GM18498 (cell line): ENCODE measurements at regions not wholly inside any gene's neighbourhood (a gene's known extent, or its start where the extent isn't known, plus 50 kb on each side); places are given as distances from the start of the nearest gene placed in this dataset.

Source experiments
- ATAC-seq: cut with Tn5 transposase; IDR thresholded peaks from one replicate; pipeline ENCODE4 v1.9.1; 2021; ENCODE audit warnings: mild to moderate bottlenecking, moderate library complexity; ENCODE audit not compliant: unreplicated experiment

DNA sequence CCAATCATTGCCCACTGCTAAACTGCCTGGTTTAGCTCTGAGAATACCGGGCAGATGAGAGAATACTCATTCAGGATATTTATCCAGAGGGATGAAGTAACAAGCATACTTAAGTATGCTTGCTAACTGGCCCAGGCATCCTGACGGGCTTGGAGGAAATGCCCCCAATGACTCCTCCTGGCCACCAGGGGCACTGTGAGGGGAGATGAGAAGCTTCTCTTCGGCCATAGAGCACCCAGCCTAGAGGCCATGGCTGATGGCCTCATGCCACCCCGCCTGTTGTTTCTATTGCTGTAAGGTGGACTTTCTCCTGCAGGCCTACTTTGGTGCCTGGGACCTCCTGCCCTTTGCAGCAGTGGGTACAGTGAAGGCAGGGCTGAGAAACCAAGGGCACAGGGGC is 134.5 kb upstream of the FSTL4 start:
- ATAC-seq = no peak

DNA sequence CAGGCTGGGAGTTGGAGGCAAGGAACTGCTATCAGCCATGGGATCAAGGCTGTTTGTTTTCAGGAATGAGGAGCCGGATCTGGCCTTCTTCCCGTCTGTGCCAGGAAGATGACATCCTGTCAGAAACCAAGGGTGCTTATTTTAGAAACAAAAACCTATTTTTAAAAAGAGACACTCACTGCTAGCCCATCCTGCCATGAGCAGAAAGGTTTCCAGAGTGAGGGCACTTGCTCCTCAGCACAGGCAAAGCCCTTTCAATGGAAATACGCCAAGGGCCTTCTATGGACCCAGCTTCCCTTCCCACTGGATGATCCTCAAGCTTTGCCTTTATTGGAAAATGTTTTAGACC is 132.6 kb upstream of the FSTL4 start:
- ATAC-seq = no peak

DNA sequence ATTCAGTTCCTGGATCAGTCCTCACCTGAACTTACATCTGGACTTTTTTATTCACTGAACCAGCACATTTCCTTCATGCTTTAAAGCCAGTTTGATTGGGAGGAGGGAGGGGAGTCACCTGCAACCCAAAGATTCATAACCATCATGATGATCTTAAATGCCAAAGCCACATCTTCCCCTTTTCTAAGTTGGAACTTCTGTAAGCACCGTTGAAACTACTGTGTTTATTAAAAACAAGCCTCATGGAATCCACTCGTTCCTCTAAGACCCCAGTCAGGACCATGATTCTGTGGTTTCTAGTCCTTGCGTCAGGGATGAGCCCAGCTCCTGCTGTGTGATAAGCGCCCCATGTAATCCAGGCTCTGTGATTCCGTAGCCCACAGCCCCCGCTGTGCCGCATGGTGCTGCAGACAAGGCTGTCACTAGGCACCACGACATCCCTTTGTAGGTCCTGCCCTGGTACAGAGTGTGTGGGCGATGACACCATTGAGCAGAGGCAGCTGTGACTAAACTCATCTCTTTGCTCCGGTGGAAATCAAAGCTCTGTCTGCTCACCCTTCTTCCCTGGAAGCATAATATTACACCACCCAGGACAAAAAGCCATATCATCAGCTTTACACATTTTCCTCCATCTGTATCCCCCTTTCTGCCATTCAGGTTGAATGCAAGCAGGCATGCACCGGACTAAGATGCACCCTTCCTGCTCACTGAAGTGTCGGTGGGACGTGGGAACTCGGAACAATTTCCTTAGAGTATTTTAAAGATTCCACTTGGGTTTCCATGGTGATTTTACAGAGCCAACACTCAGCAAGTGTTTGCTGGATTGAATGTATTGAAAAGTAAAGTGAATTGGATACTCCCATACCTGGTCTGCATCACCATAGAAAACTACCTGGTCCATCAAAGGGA is 132.0 kb upstream of the FSTL4 start:
- no peak for ATAC-seq

DNA sequence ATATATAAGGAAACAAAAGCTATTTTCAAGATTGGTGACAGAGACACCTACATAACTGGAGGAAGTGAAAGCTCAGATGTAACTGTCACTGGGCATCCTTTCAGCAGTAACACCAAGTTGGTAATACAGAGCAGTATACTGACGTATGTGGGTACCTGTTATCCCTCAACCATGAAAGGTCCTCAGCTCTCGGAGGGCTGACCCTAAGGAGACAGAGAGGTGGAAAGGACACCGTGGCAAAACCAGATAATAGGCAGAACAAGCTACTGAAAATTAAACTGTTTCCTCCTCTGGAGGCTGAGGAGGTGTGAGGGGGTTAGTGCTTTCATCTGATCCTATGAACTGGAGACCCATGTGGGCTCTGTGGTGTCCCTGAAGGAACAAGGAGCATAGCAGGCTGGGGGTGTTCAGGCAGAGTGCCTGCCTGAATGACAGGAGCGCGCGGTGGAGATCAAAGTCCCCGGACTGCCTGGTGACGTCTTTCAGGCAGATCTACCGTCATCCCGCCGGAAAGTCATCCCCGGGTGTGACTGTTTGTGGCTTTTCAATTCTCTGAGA is 130.2 kb upstream of the FSTL4 start:
- no peak for ATAC-seq

DNA sequence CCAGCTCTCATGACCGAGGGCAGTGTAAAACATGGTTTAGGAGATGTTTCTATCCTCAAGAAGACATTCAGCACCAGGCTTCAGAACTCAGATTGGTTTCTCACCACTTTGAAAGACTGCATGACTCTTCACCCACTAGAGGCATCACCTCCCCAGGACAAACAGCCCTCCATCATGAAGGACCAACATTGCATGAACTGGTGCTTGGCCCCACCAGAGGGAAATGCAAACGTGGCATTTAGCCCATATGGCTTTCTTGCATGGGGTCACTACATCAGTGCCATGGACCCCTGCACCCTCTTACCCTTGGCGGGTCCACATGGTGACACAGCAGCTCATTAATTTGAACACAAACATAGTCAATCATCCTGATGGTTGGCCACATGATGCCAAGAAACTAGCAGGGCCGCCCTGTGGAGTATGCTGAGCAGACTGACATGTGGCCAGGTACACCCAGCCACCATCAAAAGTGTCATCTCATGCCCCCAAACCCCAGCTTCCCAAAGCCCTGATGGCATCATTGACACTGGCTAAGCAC is 129.5 kb upstream of the FSTL4 start:
- no peak for ATAC-seq

DNA sequence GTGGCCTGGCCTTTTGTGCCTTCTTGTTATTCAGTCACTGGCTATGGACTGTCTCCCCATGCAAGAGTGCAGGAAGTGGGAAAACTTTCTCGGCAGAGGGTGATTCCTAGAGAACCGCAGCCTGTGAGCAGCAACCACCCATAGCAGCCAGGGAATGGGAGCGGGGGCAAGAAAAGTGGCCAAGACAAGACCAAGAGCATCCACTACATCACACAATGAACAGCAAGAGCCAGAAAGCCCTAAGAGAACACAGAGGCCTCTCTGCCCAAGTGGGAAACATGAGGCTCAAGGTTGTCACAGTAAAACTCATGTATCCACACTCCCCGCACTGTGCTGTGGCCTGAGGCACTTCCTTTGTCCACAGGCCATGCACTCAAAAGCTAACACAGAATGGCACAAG is 129.1 kb upstream of the FSTL4 start:
- no peak for ATAC-seq

DNA sequence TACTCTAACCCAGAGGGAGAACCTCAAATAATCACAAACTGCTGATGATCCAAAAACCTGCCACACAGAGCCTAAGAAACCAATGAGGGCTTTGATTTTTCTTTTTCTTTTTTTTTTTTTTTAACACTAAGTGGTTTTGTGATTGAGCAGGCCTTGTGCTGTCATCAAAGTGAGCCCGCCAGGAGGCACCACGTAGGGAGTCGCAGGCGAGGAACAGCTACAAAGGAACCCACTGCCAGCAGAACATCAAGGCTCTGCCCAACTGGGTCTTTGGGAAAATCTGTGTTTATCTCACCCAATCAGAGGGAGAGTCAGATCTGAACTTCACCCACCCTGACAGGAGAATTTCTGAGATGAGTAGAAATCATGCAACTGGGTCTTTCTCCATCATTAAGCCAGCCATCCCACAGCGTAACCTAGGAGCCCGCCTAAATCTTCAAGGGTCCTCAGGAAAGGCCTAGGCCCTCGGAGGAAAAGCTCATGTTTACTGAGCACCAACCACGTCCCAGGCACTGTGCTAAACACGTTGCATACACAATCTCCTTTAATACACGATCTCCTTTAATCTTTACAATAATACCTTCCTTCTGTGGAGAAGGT is 126.9 kb upstream of the FSTL4 start:
- ATAC-seq = no peak

DNA sequence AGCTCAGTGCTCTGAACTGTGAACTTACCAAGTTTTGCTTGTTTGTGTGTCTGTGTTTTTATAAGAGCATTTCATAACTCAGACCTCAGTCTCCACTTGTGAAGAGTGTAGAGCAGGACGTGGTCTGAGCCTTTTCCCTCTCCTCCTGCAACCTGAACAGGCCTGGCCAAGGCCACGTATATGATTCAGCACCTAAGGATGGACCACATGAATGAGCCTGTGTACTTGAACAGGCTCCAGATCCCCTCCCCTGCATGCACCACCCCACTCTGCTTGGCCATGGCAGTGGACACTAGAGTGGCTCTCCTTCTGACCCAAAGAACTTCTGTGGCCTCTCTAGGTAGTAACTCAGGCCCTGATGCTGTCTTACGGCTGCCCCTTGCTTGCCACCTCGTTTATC is 125.9 kb upstream of the FSTL4 start:
- no peak for ATAC-seq

DNA sequence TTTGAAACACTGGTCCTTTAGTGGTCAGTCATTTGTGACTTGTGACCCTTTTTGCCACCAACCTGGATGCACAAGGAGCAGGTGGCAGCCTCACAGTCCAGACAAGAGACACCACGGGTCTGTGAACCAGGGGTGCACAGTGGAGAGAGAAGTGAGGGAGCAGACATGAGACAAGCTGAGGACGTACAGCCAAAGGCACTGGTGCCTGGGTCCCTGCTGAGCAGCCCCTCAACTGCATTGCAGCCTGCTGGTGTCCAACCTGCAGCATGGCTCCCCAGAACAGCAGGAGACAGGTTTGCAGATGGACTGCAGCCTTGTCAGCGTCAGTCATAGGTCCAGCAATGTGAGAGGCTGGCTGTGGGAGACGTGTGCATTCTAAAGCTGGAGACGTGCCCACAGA is 124.2 kb upstream of the FSTL4 start:
- no peak for ATAC-seq

DNA sequence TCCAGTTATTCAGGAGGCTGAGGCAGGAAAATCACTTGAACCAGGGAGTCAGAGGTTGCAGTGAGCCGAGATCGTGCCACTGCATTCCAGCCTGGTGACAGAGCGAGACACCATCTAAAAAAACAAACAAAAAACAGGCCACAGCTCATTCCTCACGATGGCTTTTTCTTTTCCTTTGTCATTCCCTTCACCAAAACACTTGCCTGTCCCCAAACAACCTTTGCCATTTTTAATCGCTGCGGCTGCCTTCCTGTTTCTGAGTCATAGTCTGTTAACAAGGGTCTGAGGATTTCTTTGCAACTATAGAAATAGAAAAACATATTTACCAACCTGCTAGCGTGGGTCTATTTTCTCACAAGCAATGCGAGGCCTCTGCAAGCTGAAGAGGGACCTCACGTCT is 123.0 kb upstream of the FSTL4 start:
- ATAC-seq = no peak

DNA sequence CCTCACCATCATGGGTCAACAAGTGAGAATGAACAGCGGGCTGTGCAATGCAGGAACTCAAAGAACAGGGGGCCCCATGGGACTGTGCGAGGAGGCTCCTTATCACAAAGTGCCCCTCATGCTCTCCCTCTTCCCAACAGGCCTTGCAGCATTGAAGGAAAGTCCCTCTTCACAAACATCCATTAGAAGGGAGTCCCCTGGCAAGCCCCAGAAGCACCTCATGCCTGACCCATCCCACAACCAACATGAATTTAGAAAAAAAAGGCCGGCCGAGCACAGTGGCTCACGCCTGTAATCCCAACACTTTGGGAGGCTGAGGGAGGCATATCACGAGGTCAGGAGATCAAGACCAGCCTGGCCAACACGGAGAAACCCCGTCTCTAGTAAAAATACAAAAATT is 122.6 kb upstream of the FSTL4 start:
- ATAC-seq = no peak

DNA sequence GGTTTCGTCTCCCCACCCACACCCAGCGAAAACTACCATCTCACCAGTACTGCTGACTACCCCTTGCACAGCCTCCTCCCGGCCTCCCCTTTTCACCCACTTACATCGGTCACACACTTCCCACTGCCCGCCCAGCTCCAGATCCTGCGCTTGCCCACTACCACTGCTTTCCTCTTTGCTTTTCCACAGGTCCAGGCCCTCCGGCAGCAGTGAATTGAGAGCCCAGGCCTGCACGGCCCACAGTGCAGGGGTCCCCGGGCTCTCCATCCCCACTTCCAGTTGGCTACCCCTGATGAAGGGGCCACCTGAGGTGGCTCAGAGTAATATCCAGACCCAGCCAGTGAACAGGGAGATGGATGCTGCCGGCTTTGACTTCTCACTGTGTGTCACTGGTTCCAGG is 120.2 kb upstream of the FSTL4 start:
- ATAC-seq = no peak

DNA sequence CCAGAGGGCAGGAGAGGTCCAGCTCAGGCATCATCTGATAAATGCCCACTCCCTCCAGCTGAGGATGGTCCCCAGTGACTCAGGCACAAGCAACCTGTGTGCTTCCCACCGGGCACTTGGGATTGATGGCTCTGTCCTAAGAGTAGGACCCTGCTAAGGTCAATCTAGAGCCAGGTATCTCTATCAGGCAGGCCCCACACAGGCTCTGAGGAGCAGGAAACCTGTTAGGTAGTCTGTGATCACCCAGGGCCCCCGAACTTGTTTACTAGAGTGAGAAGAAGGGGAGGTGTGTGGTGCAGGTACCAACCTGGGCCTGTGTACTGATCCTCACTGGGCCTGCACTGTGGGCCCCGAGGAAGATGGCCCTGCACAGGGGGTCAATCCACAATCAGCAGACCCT is 119.6 kb upstream of the FSTL4 start:
- no peak for ATAC-seq

DNA sequence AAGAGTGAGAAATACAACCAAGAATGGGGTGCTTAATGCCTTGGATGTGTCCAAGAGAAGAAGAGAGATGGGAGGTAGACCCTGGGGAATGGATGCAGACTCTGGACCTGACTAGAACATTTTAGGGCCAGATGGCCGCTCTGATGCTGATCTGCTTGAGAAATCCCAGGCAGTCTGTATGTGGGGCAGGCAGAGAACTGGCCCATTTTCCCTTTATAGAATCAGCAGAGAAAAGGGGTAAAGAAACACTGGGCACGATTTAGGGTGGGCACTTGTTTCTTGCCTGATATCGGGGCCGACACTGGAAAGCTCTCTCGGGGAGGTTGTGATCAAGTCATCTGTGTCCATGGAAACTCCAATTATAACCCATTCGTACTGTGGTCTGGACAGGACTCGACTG is 118.5 kb upstream of the FSTL4 start:
- ATAC-seq = no peak

DNA sequence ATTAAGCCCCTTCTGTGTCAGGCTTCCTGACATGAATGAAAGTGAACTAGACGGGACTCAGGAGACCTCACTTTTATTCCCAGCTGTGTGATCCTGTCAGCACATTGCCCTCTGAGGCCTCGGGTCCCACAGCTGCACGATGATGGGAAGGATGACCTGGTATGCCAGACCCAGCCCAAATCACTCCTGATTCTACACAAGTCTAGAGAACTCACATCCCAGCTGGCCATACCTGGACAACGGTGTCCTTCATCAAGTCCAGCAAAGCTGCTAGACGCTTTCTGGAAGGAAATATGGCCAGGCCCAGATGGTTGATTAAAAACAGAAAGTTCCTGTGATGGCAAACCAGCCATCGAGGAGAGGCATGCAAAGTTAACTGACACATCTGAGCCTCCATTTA is 118.0 kb upstream of the FSTL4 start:
- ATAC-seq = no peak

DNA sequence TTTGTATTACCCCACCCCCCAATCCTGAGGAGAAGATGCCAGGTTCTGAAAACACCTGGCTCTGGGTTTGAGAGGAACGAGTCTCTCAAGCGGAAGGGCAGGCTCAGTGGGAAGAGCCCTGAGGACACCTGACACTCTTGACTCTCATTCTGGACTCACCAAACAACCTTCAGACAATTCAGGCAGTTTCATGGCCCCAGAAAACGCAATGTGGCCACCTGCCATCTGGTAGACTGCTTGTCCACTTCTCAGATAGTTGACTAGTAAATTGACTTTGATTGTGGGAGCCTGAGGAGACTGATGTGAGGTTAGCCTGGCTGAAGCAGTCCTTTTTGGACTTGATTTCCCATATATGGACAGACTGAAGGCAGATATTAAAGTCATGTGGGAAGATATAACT is 117.5 kb upstream of the FSTL4 start:
- ATAC-seq = no peak

DNA sequence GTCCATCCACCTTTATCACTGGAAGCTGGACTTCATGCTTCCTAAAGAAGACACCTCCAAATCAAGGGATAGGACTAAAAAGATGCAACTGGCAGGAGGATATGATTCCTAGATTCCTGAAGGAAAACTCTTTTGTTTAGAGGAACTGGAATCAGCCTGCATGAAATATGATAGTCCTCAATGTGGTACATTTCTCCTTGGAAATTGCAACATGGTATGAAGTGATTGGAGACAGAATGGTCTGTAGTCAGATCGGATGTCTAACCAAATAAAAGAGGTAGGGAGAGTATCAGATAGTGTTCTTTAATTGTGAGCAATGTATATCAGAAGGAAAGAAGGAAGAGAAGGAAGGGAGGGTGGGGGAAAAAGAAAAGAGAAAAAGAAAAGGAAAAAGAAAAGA is 116.1 kb upstream of the FSTL4 start:
- ATAC-seq = no peak

DNA sequence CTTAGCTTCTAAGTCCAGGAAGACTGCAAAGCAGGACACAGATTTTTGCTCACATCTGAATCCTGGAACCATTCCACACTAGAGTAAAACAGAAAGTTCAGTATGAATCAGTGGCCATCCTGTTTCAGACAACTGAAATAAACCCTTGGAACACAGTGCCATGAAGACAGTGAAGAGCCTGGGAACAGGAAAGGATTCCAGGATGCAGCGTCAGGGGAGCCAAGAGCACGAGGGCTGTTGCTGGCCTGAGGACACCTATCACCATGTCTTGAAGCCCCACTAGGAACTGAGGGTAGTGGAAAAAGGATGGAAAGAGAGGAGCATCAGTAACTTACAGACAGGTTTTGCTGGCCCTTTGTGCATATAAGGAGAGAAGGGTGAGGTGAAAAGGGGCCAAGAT is 115.3 kb upstream of the FSTL4 start:
- ATAC-seq = no peak

DNA sequence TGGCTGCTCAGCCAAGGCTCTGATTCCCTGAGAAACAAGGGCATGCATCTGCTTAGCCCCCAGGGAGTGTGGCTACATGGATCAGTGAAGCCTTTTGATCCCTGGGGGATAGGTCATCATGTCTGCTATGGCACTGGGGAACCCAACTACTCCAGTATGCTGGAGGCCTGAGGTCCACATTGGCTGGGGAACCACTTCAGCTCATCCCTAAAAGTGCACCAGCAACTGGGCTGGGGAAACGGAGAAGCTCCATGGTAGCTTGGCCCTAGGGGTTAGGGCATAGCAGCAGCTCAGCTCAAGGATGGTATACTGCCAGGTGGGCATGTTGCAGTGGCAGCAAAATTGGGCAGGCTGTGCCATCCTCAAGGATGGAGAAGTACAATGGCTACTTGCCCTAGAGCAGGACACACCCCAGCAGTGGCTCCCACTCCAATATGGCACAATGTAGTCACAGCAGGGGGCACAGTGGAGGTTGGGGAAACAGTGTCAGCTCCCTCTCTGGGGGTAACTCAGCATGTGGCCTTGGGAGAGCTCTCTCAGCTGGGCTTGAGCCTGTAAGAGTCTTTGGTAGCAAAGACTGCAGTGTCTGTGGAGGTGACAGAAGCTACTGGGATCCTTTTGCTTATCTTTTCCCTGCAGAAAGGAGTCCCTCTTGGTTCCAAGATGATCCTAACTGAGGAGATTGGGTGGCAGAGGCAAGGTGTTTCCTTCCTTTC is 111.5 kb upstream of the FSTL4 start:
- ATAC-seq = no peak

DNA sequence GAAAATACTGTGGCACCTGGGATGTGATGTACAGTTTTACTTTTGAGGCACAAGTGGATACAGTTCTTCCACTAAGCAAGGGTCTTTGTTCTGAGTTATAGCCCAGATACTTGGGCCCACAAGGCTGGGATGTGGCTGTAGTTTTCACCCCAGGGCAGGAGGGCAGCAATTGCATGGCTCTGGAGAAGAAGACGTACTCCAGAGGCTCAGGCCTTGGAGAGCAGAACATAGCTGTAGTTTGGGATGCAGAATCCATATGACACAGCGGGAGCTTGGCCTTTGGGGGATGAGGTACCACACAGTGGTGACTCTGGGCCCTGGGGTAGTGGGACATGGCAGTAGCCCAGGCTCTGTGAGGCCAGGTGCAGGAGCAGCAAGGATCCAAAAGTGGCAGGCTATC is 110.8 kb upstream of the FSTL4 start:
- ATAC-seq = no peak

DNA sequence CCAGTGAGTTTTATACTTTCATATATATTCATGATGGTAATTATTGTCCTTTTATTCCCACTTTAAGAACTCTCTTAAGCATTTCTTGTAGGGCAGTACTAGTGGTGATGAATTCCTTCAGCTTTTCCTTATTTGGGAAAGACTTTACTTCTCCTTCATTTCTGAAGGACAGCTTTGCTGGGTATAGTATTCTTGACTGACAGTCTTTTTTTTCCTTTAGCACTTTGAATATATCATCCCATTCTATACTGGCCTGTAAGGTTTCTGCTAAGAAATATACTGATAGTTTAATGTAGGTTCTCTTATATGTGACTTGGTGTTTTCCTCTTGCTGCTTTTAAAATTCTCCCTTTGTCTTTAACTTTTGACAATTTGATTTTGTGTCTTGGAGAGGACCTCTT is 109.0 kb upstream of the FSTL4 start:
- ATAC-seq = no peak

DNA sequence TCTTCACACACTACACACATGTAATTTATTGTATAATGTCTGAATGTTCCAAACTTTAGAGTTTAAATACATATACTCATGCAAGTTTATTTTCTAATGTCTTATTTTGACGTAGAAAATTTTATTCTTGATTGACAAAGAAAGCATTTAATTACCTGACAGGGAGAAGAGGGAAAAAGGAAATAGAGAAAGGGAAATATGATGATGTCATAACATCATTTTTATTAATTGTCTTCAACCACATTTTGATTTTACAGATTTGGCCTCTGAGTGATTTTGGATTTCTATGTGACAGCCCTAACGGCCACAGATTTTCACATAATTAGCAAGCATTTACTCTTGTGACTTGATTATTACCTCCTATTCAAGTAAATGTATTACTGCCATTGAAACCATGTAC is 106.1 kb upstream of the FSTL4 start:
- ATAC-seq = no peak
